ENCODE measurements at regions not wholly inside any gene's neighbourhood (a gene's known extent, or its start where the extent isn't known, plus 50 kb on each side); places are given as distances from the start of the nearest gene placed in this dataset.

DNA sequence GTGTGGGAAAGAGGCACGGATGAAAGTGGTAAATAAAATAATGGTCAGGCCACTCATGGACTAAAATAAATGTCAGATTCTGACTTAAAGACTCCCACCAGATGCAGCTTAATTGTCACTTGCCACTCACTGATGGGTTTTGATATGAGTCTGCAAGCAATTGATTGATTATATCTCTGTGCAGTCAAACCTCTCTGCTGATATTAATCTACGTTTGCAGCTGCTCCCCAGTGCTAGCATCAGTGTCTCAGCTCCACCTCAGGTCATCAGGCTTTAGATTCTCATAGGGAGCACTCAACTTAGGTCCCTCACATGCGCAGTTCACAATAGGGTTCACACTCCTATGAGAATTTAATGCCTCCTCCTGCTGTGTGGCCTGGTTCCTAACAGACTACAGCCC lies 195.3 kb downstream of the B3GLCT start:
- no peak for TF ChIP-seq POLR2A (IDR thresholded peaks at IDR 0.05; ENCODE audit: low read depth, low read length)
- TF ChIP-seq TAF1 (IDR thresholded peaks at IDR 0.05; ENCODE audit: borderline replicate concordance, low read depth, low read length) = no peak

Data from GM12892 (cell line).